ENCODE measurements at regions not wholly inside any gene's neighbourhood (a gene's known extent, or its start where the extent isn't known, plus 50 kb on each side); places are given as distances from the start of the nearest gene placed in this dataset.

GRCh38 chr15:25235391-25235790 lies 203.4 kb downstream of the UBE3A start:
- intact Hi-C loops (cut with micrococcal nuclease) (no loop called here), in situ Hi-C loops (cut with MboI) (no loop called here)
- BruUV-seq (replicated peaks), result no TSS peak
- 4% methylated on average over 4 of the region's 5 CpGs for WGBS (ENCODE audit: insufficient coverage, low coverage, missing lambda C conversion rate)
- no peaks in the 10 kb centered on the region for H4K20me1 ChIP-seq (replicated peaks; ENCODE audit: control insufficient read depth, insufficient read depth, low read length)
- DNase-seq (ENCODE audit: extremely low read depth in 1 of 4, low spot score in 3 of 4), result no peak
- H3K9me3 ChIP-seq (replicated peaks; ENCODE audit: control insufficient read depth, insufficient read depth, low read depth, low read length), result no peaks in the 10 kb centered on the region
- H3K9me1 ChIP-seq (ENCODE audit: control insufficient read depth, insufficient read depth, low read length), result no peaks in the 10 kb centered on the region
- H3K9ac ChIP-seq (ENCODE audit: insufficient read depth in 1 of 2, low read depth in 2 of 2, low read length in 2 of 2), result no peak overlapping the region
- H3K4me2 ChIP-seq (ENCODE audit: insufficient read depth, low read length), result no peak overlapping the region
- POLR2A ChIA-PET, result no interaction called here
- no peaks in the 10 kb centered on the region for H3K4me1 ChIP-seq (replicated peaks in 1 of 2; ENCODE audit: control insufficient read depth in 2 of 2, insufficient read depth in 2 of 2, low read length in 2 of 2)
- ATAC-seq, result no peak
- no peak overlapping the region for H3K27ac ChIP-seq (ENCODE audit: extremely low read depth, low read depth, low read length)
- H3K79me2 ChIP-seq (ENCODE audit: control insufficient read depth, insufficient read depth, low read length), result no peaks in the 10 kb centered on the region
- H3K36me3 ChIP-seq (ENCODE audit: control insufficient read depth, insufficient read depth, low read length), result no peaks in the 10 kb centered on the region
- TF ChIP-seq THRAP3 (IDR thresholded peaks at IDR 0.05; ENCODE audit: borderline replicate concordance) (no peak), ZNF445 (CRISPR knock-in tag; IDR thresholded peaks at IDR 0.05; ENCODE audit: low read depth) (no peak), EWSR1 (IDR thresholded peaks at IDR 0.05; ENCODE audit: borderline replicate concordance, low read depth, partially characterized antibody) (no peak), MYNN (IDR thresholded peaks at IDR 0.05) (no peak), MYNN (CRISPR knock-in tag; IDR thresholded peaks at IDR 0.05) (no peak)
- CTCF ChIA-PET (ENCODE audit: low intra/inter-chr PET ratio), result no interaction called here
- H3K27me3 ChIP-seq (ENCODE audit: control insufficient read depth in 2 of 2, insufficient read depth in 2 of 2, low read length in 2 of 2), result no peaks in the 10 kb centered on the region
- FAIRE-seq, result no peak
- H2AFZ ChIP-seq (ENCODE audit: low read depth, low read length), result no peak overlapping the region
- no peak overlapping the region for H3K4me3 ChIP-seq

- Histone ChIP-seq H3K27ac (ENCODE audit: extremely low read depth, low read depth, low read length) (no peak overlapping the region), H4K20me1 (replicated peaks; ENCODE audit: control insufficient read depth, insufficient read depth, low read length) (no peaks in the 10 kb centered on the region), H3K27me3 (ENCODE audit: control insufficient read depth in 2 of 2, insufficient read depth in 2 of 2, low read length in 2 of 2) (no peaks in the 10 kb centered on the region), H3K9ac (ENCODE audit: insufficient read depth in 1 of 2, low read depth in 2 of 2, low read length in 2 of 2) (no peak overlapping the region), H3K4me3 (no peak overlapping the region), H3K4me1 (replicated peaks in 1 of 2; ENCODE audit: control insufficient read depth in 2 of 2, insufficient read depth in 2 of 2, low read length in 2 of 2) (no peaks in the 10 kb centered on the region), H2AFZ (ENCODE audit: low read depth, low read length) (no peak overlapping the region), H3K9me3 (replicated peaks; ENCODE audit: control insufficient read depth, insufficient read depth, low read depth, low read length) (no peaks in the 10 kb centered on the region), H3K4me2 (ENCODE audit: insufficient read depth, low read length) (no peak overlapping the region), H3K79me2 (ENCODE audit: control insufficient read depth, insufficient read depth, low read length) (no peaks in the 10 kb centered on the region), H3K9me1 (ENCODE audit: control insufficient read depth, insufficient read depth, low read length) (no peaks in the 10 kb centered on the region), H3K36me3 (ENCODE audit: control insufficient read depth, insufficient read depth, low read length) (no peaks in the 10 kb centered on the region)
- POLR2A ChIA-PET, result no interaction called here
- intact Hi-C loops (cut with micrococcal nuclease) (no loop called here), in situ Hi-C loops (cut with MboI) (no loop called here)
- 0% methylated on average over 4 of the region's 5 CpGs for WGBS (ENCODE audit: insufficient coverage, low coverage, missing lambda C conversion rate)
- BruUV-seq (replicated peaks), result no TSS peak
- CTCF ChIA-PET (ENCODE audit: low intra/inter-chr PET ratio), result no interaction called here
- TF ChIP-seq TRIM28 (IDR thresholded peaks at IDR 0.05), result no peak
- no peak for TF ChIP-seq VEZF1 (CRISPR knock-in tag; IDR thresholded peaks at IDR 0.05)
- TF ChIP-seq TAF15 (IDR thresholded peaks at IDR 0.05; ENCODE audit: low read depth, low read length), result no peak
- TF ChIP-seq RBFOX2 (IDR thresholded peaks at IDR 0.05; ENCODE audit: low read depth, low read length), result no peak
- TF ChIP-seq ZNF174 (CRISPR knock-in tag; IDR thresholded peaks at IDR 0.05), result no peak
- no peak for TF ChIP-seq ETV6 (IDR thresholded peaks at IDR 0.05; ENCODE audit: borderline replicate concordance in 1 of 2, low read depth in 2 of 2, low read length in 1 of 2)
- no peak for TF ChIP-seq ETV6 (CRISPR knock-in tag; IDR thresholded peaks at IDR 0.05; ENCODE audit: borderline replicate concordance)
- no peak for TF ChIP-seq ZKSCAN3 (CRISPR knock-in tag; IDR thresholded peaks at IDR 0.05)
- TF ChIP-seq MLX (CRISPR knock-in tag; conservative IDR thresholded peaks at IDR 0.05), result no peak
- no peak for DNase-seq (ENCODE audit: extremely low read depth in 1 of 4, low spot score in 3 of 4)
- FAIRE-seq, result no peak
- ATAC-seq, result no peak
These were observed 202.5 kb downstream of the UBE3A start for GRCh38 chr15:25236143-25236860.
